ENCODE measurements at regions not wholly inside any gene's neighbourhood (a gene's known extent, or its start where the extent isn't known, plus 50 kb on each side); places are given as distances from the start of the nearest gene placed in this dataset.

GRCh38 chr11:34730544-34731295, 109.8 kb downstream of the EHF start:
- no peak overlapping the region for H2BK12ac ChIP-seq (ENCODE audit: low read length)
- no peak for DNase-seq (ENCODE audit: low spot score)
- H3K9ac ChIP-seq (ENCODE audit: low read depth, low read length, poor library complexity), result no peak overlapping the region
- no peak overlapping the region for H2AFZ ChIP-seq (ENCODE audit: low read length)
- no peak overlapping the region for H2BK15ac ChIP-seq (ENCODE audit: low read length)
- H3K4ac ChIP-seq (ENCODE audit: low read length), result no peak overlapping the region
- H2BK5ac ChIP-seq (ENCODE audit: low read length), result no peak overlapping the region
- H3K27ac ChIP-seq (replicated peaks; ENCODE audit: low read length), result no peak overlapping the region
- H3K18ac ChIP-seq (ENCODE audit: low read length), result no peak overlapping the region
- H2BK120ac ChIP-seq (ENCODE audit: low read depth, low read length), result no peak overlapping the region
- no CpG with 5 or more reads among the region's 3 CpGs for WGBS, 2 donors (ENCODE audit: extremely low coverage in 2 of 2, insufficient read length in 2 of 2, insufficient replicate concordance in 1 of 2)
- H3K23ac ChIP-seq (ENCODE audit: low read depth, low read length, poor library complexity), result no peak overlapping the region
- H3K14ac ChIP-seq (ENCODE audit: low read length), result no peak overlapping the region
- peaks cover 0 to 2% of the 10 kb centered on the region in 2 donors for H3K9me3 ChIP-seq (replicated peaks in 1 of 2; ENCODE audit: control insufficient read depth in 2 of 2, insufficient read depth in 1 of 2, low read depth in 1 of 2, low read length in 2 of 2)
- peaks cover 3 to 42% of the 10 kb centered on the region in 2 donors for H3K36me3 ChIP-seq (replicated peaks in 1 of 2; ENCODE audit: control insufficient read depth in 2 of 2, insufficient read depth in 2 of 2, low read length in 2 of 2)
- no peak overlapping the region for H4K8ac ChIP-seq (ENCODE audit: low read depth, low read length)
- H2AK5ac ChIP-seq (ENCODE audit: low read depth, low read length), result no peak overlapping the region
- H3K4me2 ChIP-seq (ENCODE audit: insufficient read depth, low read length, poor library complexity, severe bottlenecking), result no peak overlapping the region
- no peaks in the 10 kb centered on the region for H3K4me1 ChIP-seq (ENCODE audit: control insufficient read depth in 2 of 2, insufficient read depth in 1 of 2, low read depth in 1 of 2, low read length in 2 of 2)
- no peaks in the 10 kb centered on the region for H3K79me1 ChIP-seq (ENCODE audit: low read depth, low read length)
- H3K27me3 ChIP-seq (ENCODE audit: control insufficient read depth in 3 of 3, insufficient read depth in 3 of 3, low read depth in 1 of 3, low read length in 3 of 3), result no peaks in the 10 kb centered on the region
- no peak overlapping the region for H4K91ac ChIP-seq (ENCODE audit: low read depth, low read length, poor library complexity)
- no peak overlapping the region for H3K4me3 ChIP-seq (ENCODE audit: low read length in 2 of 2)

- Histone ChIP-seq H3K4me1 (ENCODE audit: control insufficient read depth in 2 of 2, insufficient read depth in 1 of 2, low read depth in 1 of 2, low read length in 2 of 2) (no peaks in the 10 kb centered on the region), H2BK120ac (ENCODE audit: low read depth, low read length) (no peak overlapping the region), H3K9ac (ENCODE audit: low read depth, low read length, poor library complexity) (no peak overlapping the region), H3K4ac (ENCODE audit: low read length) (no peak overlapping the region), H3K27me3 (ENCODE audit: control insufficient read depth in 3 of 3, insufficient read depth in 3 of 3, low read depth in 1 of 3, low read length in 3 of 3) (no peaks in the 10 kb centered on the region), H2BK12ac (ENCODE audit: low read length) (no peak overlapping the region), H3K4me2 (ENCODE audit: insufficient read depth, low read length, poor library complexity, severe bottlenecking) (no peak overlapping the region), H3K36me3 (replicated peaks in 1 of 2; ENCODE audit: control insufficient read depth in 2 of 2, insufficient read depth in 2 of 2, low read length in 2 of 2) (peaks cover 0 to 33% of the 10 kb centered on the region in 2 donors), H3K27ac (replicated peaks; ENCODE audit: low read length) (no peak overlapping the region), H3K79me1 (ENCODE audit: low read depth, low read length) (no peaks in the 10 kb centered on the region), H2BK5ac (ENCODE audit: low read length) (no peak overlapping the region), H2BK15ac (ENCODE audit: low read length) (no peak overlapping the region), H3K9me3 (replicated peaks in 1 of 2; ENCODE audit: control insufficient read depth in 2 of 2, insufficient read depth in 1 of 2, low read depth in 1 of 2, low read length in 2 of 2) (peaks cover 0 to 4% of the 10 kb centered on the region in 2 donors), H3K14ac (ENCODE audit: low read length) (no peak overlapping the region), H2AK5ac (ENCODE audit: low read depth, low read length) (no peak overlapping the region), H2AFZ (ENCODE audit: low read length) (no peak overlapping the region), H4K91ac (ENCODE audit: low read depth, low read length, poor library complexity) (no peak overlapping the region), H3K18ac (ENCODE audit: low read length) (no peak overlapping the region), H4K8ac (ENCODE audit: low read depth, low read length) (no peak overlapping the region), H3K4me3 (ENCODE audit: low read length in 2 of 2) (no peak overlapping the region), H3K23ac (ENCODE audit: low read depth, low read length, poor library complexity) (no peak overlapping the region)
- no peak for DNase-seq (ENCODE audit: low spot score)
Observed at GRCh38 chr11:34728609-34729008, 107.7 kb downstream of the EHF start.

- no peak overlapping the region for H4K8ac ChIP-seq (ENCODE audit: low read depth, low read length)
- H3K9me3 ChIP-seq (replicated peaks in 1 of 2; ENCODE audit: control insufficient read depth in 2 of 2, insufficient read depth in 1 of 2, low read depth in 1 of 2, low read length in 2 of 2), result peaks cover 0 to 8% of the 10 kb centered on the region in 2 donors
- H2BK120ac ChIP-seq (ENCODE audit: low read depth, low read length), result no peak overlapping the region
- H3K18ac ChIP-seq (ENCODE audit: low read length), result no peak overlapping the region
- no peaks in the 10 kb centered on the region for H3K27me3 ChIP-seq (ENCODE audit: control insufficient read depth in 3 of 3, insufficient read depth in 3 of 3, low read depth in 1 of 3, low read length in 3 of 3)
- no peak overlapping the region for H3K4me2 ChIP-seq (ENCODE audit: insufficient read depth, low read length, poor library complexity, severe bottlenecking)
- no peak overlapping the region for H2BK15ac ChIP-seq (ENCODE audit: low read length)
- H3K4me3 ChIP-seq (ENCODE audit: low read length in 2 of 2), result no peak overlapping the region
- no peak overlapping the region for H3K4ac ChIP-seq (ENCODE audit: low read length)
- no peak overlapping the region for H2AK5ac ChIP-seq (ENCODE audit: low read depth, low read length)
- no peaks in the 10 kb centered on the region for H3K4me1 ChIP-seq (ENCODE audit: control insufficient read depth in 2 of 2, insufficient read depth in 1 of 2, low read depth in 1 of 2, low read length in 2 of 2)
- no peak overlapping the region for H4K91ac ChIP-seq (ENCODE audit: low read depth, low read length, poor library complexity)
- no peak for DNase-seq (ENCODE audit: low spot score)
- H2AFZ ChIP-seq (ENCODE audit: low read length), result no peak overlapping the region
- no peak overlapping the region for H2BK5ac ChIP-seq (ENCODE audit: low read length)
- no peak overlapping the region for H2BK12ac ChIP-seq (ENCODE audit: low read length)
- H3K27ac ChIP-seq (replicated peaks; ENCODE audit: low read length), result no peak overlapping the region
- WGBS, 2 donors (ENCODE audit: extremely low coverage in 2 of 2, insufficient read length in 2 of 2, insufficient replicate concordance in 1 of 2), result no CpG with 5 or more reads among the region's 1 CpG
- no peak overlapping the region for H3K9ac ChIP-seq (ENCODE audit: low read depth, low read length, poor library complexity)
- H3K23ac ChIP-seq (ENCODE audit: low read depth, low read length, poor library complexity), result no peak overlapping the region
- peaks cover 0 to 35% of the 10 kb centered on the region in 2 donors for H3K36me3 ChIP-seq (replicated peaks in 1 of 2; ENCODE audit: control insufficient read depth in 2 of 2, insufficient read depth in 2 of 2, low read length in 2 of 2)
- no peaks in the 10 kb centered on the region for H3K79me1 ChIP-seq (ENCODE audit: low read depth, low read length)
- H3K14ac ChIP-seq (ENCODE audit: low read length), result no peak overlapping the region
Observed at GRCh38 chr11:34727228-34727737, 106.4 kb downstream of the EHF start.

- Histone ChIP-seq H3K4me2 (ENCODE audit: insufficient read depth, low read length, poor library complexity, severe bottlenecking) (no peak overlapping the region), H3K4ac (ENCODE audit: low read length) (no peak overlapping the region), H2BK5ac (ENCODE audit: low read length) (no peak overlapping the region), H2BK12ac (ENCODE audit: low read length) (no peak overlapping the region), H3K4me3 (ENCODE audit: low read length in 2 of 2) (no peak overlapping the region), H3K4me1 (ENCODE audit: control insufficient read depth in 2 of 2, insufficient read depth in 1 of 2, low read depth in 1 of 2, low read length in 2 of 2) (no peaks in the 10 kb centered on the region), H3K23ac (ENCODE audit: low read depth, low read length, poor library complexity) (no peak overlapping the region), H2BK15ac (ENCODE audit: low read length) (no peak overlapping the region), H4K8ac (ENCODE audit: low read depth, low read length) (no peak overlapping the region), H3K9me3 (replicated peaks in 1 of 2; ENCODE audit: control insufficient read depth in 2 of 2, insufficient read depth in 1 of 2, low read depth in 1 of 2, low read length in 2 of 2) (peaks cover 0 to 8% of the 10 kb centered on the region in 2 donors), H2AFZ (ENCODE audit: low read length) (no peak overlapping the region), H2AK5ac (ENCODE audit: low read depth, low read length) (no peak overlapping the region), H3K14ac (ENCODE audit: low read length) (no peak overlapping the region), H3K9ac (ENCODE audit: low read depth, low read length, poor library complexity) (no peak overlapping the region), H4K91ac (ENCODE audit: low read depth, low read length, poor library complexity) (no peak overlapping the region), H3K36me3 (replicated peaks in 1 of 2; ENCODE audit: control insufficient read depth in 2 of 2, insufficient read depth in 2 of 2, low read length in 2 of 2) (peaks cover 0 to 32% of the 10 kb centered on the region in 2 donors), H3K27me3 (ENCODE audit: control insufficient read depth in 3 of 3, insufficient read depth in 3 of 3, low read depth in 1 of 3, low read length in 3 of 3) (no peaks in the 10 kb centered on the region), H3K79me1 (ENCODE audit: low read depth, low read length) (no peaks in the 10 kb centered on the region), H3K18ac (ENCODE audit: low read length) (no peak overlapping the region), H2BK120ac (ENCODE audit: low read depth, low read length) (no peak overlapping the region), H3K27ac (replicated peaks; ENCODE audit: low read length) (no peak overlapping the region)
- DNase-seq (ENCODE audit: low spot score), result no peak
- WGBS, 2 donors (ENCODE audit: extremely low coverage in 2 of 2, insufficient read length in 2 of 2, insufficient replicate concordance in 1 of 2), result no CpG with 5 or more reads among the region's 1 CpG
Observed at GRCh38 chr11:34724973-34725372, 104.1 kb downstream of the EHF start.
